Stimulated activated naive CD4-positive, alpha-beta T cell (primary cell): ENCODE measurements at regions not wholly inside any gene's neighbourhood (a gene's known extent, or its start where the extent isn't known, plus 50 kb on each side); places are given as distances from the start of the nearest gene placed in this dataset.

ENCODE experiments used
- DNase-seq, 6 experiments: peaks; one replicate each; lab custom pipeline; 2025; lab: John Stamatoyannopoulos, UW

DNA sequence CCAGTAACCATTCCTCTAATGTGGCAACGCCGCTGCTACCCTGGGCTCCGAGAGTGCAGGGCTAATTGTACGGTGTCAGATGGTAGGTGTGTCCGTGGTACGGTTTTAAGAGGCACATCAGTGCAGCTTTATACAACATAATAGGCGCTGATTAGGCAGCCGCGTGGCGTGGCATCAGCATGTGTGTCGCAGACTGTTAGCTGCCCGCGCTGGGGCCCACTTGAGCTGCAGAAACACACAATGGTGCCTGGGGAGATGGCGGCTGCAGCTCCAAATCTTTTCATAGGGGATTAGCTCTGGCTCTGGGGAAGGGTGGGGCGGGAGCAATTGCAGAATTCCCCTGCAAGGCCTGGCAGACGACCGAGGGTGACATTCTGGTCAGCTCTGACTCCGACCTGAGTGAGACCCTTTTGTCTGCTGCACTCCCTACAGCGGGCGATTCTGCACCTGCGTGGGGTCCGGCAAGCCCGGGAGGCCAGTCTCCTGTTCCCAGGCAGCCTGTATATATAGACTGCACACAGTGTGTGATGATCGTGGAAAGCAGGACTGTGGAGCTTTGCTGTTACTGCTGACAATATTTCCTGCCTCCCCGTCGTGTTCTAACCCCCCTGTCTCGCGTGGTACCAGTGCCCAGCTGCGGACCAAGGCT, 722.7 kb upstream of the CELF2 start:
- DNase-seq, result no peak

DNA sequence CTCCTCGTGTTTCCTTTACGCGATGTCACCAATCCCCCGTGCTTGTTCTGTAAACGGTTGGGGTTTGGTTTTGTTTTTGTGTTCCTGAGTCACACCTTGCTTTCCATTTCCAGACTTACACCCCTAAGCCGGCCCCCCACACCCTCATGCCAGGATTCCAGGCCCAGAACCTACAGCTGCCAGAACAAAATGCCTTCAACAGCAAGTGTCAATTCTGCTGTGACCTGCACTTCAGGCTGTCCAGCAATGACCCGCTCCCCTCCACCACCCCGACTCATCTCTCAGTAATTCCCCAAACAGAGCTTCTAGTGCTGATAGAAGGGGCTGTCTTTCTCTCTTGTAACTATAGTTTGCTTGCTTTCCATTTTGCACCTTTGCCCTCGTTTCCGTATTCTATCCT, 722.1 kb upstream of the CELF2 start:
- DNase-seq, result no peak

DNA sequence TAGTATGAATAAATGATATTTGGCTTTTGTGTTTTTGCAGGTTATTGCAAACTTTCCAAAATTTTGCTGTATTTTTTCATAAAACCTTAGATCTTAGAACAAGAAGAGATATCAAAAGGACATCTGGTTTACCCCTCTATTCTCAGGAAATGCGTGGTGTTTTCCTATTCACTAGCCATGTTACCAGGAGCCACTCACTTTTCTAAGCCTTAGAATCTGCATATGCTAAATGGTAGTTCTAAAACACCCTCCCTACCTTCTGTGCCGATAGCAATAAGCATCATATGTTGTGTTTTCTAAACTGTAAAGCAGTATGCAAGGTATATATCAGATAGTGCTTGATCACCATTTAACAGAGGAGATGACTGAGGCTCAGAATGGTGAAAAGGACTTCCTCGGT, 715.0 kb upstream of the CELF2 start:
- no peak for DNase-seq

DNA sequence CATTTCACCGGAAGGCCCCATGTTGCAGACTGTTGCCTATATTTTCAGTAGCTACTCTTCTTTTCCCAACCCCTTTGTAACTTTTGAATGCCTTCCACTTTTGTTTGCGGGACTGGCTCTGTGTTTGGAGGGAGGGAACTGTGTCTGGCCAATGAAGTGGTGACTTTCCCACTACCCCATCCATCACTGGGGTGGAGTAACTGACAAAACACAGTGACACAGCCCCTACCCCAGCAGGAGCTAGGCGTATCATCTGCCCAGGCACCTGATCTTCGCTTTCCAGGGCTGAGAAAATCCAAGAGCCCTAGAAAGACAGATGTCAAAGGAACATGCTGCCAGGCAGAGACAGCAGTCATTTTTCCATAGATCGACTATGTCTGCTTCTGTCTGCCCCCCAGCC, 710.6 kb upstream of the CELF2 start:
- no peak for DNase-seq

DNA sequence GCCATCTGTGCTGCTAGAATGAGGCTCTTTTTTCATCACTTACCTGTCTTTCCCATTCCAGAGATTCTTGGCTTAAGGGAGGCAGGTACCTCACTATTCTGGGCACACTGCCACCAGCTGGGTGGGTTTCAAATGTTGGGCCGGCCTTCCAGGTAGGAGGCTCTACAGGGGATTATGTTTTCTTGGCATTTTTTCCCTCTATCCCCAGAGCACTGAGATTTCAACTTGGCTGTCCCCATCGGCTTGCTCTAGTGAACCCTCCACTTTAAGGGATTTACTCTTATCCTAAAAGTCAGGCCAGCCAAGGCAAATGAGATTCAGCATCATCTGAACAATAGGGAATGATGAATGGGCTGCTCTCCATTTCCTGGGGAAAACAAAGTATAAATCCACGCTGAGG, 710.1 kb upstream of the CELF2 start:
- no peak for DNase-seq

DNA sequence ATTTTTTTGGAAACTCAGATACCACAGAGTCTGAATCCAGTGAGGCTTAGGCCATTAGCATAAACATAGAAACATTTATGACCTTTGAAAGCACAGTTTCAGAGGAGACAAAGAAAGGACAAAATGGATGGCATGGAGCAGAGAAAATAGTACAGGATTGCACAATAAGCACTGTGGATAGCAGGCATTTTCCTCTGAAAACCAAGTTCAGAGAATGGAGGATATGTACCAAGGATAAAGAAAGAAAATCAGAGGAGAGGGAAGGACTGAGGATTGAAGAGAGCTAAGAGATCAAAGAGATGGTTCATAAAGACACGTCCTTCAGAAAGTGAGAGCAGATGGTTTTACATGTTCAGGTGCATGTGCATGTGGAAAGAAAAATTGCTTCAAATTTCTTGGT, 707.2 kb upstream of the CELF2 start:
- no peak for DNase-seq

DNA sequence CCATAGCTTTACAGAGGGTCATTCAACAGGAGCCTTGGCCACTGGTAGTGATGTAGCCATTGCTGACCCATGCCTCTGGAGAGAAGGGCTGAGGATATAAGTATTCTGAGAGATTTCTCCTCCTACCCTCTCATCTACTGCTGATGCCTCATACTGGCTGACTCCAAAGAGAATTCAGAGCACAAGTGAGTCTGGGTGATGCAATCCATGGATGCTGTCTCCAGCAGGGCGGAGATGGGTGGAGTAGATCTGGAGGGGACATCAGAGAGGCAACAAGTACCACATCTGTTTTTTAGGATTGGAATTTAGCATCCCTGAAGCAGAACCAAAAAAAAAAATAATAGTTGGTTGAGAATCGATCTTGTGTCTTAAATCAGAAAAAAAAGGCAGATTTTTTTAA, 705.7 kb upstream of the CELF2 start:
- no peak for DNase-seq

DNA sequence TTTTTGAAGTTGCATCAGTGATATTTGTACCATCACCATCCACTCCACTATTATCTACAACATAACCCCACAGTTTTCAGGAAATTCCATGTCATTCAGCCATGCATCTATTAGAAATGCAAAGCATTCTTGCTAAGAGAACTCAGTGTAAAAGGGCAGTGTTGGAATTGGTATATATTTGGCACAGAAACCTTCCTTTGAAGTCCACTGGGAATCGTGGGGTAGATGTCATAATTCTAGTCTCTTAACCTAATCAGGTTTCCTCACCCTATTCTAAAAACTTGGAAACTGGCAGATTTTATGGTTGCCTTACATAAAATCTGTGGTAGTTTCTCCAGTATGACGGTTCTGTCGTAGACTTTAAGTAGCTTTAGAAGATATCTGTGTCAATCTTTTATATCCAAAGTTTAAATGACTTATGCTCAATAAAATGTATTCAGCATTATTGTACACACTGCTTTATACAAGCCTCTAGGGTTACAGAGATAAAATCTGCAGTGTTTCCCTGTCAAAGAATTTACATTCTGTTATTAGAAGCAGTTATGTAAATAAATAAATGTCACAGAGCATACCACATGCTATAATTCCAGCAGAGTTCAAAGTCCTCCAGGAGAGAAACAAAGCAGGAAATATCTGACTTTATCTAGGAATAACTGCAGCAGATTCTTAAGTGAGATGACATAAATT, 704.4 kb upstream of the CELF2 start:
- no peak for DNase-seq

DNA sequence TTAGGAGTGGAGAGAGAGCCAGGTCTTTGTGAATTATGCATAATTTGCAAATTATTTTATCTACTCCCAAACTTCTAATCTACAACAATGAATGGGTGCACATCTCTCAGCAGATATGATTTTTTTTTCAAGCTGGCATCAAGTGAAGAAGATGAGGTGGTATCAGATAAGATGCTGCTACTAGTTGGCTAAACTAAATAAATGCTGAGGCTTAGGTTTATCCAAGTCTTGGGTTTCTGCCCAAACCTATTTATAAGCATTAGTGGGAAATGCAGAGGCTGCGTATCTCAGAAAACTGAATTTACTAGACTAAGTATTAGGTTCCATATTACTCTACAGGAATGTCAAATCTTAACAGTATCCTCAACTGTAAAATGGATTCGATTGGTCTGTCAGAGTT, 703.0 kb upstream of the CELF2 start:
- no peak for DNase-seq

DNA sequence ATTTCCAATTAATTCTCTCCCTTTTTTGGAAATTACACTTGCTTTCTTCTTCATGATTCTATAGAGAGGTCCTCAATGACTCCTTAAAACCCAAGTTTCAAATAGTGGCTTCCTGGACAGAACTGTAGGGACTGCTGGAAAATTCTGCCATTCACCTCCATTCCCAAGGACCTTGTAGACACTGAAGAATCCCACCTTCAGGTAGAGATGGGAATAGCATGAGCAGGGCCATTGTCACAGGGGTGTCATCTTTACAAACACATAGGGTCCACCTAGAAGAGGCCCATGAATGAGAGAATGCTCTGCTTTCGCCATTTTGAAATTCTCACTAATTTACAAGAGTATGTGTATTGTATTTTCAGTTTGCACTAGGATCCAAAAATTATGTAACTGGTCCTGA, 701.7 kb upstream of the CELF2 start:
- DNase-seq, result no peak

DNA sequence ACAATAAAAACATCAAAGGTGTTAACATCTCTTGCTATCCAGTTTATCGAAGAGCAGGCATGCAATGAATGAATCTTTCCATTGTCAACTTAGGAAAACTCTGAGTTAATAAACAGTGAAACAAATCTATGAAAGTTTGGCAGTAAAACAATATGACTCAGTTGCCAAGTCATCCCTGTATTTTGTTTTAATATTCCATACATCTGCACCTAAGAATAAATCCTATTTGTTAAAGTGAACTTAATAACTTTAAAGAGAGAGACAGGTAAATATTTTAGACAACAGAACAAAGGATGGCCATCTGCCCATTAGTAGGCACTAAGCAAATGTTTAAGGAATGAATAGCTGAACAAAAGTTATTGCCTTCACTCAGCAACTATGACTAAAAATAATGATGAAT, 700.5 kb upstream of the CELF2 start:
- DNase-seq, result no peak

DNA sequence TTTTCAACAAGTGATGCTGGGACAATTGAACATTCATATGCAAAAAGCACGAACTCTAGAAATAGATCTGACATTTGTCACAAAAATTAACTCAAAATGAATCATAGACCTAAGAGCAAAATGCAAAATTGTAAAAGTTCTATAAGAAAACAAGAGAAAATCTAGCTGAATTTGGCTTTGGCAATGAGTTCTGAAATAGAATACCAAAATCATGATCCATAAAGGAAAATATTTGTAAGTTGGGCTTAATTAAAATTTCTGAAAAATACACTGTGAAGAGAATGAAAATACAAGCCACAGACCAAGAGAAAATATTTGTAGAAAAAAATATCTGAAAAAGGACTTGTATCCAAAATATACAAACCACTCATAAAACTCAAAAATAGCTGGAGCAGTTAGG, 698.8 kb upstream of the CELF2 start:
- no peak for DNase-seq

DNA sequence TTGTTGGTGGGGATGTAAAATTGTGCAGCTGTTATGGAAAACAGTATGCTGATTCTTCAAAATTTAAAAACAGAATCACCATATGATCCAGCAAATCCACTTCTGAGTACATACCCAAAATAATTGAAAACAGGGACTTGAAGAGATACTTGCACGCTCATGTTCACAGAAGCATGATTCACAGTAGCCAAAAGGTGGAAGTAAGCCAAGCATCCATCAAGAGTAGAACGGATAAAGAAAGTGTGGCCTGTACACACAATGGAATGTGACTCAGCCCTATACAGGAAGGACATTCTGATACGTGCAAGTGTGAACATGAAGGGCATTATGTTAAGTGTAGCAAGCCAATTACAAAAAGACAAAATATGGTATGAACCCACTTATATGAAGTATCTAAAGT, 696.7 kb upstream of the CELF2 start:
- DNase-seq, result no peak

DNA sequence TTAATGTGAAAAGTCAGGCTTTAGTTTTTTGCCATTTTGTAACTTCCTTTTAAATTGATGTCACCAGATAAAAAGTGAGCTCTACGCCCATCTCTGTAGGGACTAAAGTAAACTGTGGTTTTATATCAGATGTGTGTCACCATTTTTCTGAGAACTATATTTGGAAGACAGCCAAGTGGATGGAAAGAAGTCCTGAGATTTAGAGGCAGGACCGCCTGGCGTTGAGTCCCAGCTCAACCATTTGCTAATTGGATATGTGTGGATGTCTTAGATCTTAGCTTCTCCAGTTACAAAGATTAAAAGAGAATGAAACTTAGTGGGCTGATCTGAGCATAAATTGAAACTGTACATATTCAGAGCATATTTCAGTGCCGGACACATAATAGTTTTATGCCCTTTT, 691.6 kb upstream of the CELF2 start:
- DNase-seq, result no peak

DNA sequence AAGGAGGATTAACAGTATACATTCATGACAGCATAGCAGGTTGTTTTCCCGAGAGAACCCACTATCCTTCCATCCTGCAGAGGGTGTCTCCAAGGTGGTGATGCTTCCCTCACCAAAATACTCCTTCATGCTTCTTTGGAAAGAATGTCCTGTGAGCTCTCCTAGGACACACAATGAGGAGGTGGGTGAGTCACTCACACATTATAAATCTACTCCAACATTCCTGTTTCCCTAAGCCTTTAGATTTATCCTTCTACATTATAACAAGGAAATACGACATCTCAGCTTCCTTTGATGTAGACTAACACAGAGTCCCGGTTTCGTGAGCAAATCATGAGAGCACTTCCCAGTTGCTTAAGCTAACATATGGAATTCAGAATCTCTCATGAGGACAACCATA, 689.7 kb upstream of the CELF2 start:
- no peak for DNase-seq

DNA sequence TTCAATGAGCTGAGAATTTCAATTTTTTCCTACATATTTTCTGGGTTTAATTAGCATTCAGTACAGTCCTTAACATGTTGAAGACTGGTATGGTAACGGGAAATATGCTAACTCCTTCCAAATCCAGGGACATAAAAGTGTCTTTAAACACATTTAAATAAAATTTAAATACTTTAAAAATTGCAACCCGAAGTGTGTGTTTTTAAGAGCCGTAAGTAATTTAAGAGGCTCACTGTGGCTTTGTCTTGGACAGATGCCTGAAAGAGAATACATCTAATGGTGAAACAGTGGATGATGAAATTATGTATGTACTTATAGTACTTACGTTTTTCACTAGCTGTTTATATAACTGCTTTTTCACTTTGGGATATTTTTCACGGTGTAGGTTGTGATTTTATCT, 687.3 kb upstream of the CELF2 start:
- no peak for DNase-seq

DNA sequence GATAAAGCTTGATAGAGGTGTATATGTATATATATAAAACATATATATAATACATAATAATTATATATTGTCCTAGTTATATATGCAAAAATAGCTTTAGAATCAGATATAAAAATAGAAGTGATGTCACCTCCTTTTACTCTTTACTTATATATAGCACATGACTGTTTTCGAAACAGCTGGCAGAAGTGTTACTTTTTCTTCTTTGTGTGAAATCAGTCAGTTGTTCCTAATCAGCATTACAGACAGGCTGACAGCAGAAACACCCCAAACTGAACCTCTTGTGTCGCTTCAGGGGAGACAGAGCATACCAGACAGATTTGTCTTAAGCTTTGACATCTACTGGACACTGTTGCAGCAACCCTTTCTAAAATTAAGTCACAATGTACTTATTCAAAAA, 684.9 kb upstream of the CELF2 start:
- no peak for DNase-seq

DNA sequence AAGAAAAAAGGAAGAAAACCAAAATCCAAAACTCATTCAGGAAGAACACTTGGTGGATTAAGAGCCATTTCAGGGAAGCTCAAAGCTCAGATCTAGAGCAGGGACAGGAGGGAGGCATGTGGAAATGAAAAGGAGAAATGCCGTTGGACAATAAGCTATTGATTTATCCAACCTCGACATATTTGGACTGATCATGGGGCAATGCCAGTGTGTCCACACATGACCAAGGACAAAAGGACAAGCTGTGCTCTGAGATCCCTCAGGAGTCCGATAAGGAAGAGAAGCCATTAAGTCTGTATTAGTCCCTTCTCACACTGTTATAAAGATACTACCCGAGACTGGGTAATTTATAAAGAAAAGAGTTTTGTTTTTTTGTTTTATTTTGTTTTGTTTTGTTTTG, 684.0 kb upstream of the CELF2 start:
- DNase-seq, result no peak

DNA sequence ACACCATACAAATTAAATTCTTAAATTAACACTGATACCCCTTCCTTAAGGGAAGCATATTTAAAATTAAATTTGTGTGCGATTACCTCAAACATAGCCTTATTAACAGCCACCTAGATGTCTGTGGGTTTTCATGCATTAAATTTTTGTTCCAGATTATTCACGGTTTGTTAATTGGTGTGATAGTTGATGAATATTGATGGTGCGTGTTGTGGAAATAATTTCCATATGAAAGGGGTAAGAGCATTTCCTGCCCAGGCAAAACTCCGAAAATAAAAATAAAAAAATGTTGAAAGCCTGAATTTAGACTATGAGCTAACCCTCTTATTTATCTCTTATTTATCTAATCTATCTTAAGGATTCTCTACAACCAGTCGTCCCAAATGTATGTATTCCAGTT, 679.3 kb upstream of the CELF2 start:
- no peak for DNase-seq

DNA sequence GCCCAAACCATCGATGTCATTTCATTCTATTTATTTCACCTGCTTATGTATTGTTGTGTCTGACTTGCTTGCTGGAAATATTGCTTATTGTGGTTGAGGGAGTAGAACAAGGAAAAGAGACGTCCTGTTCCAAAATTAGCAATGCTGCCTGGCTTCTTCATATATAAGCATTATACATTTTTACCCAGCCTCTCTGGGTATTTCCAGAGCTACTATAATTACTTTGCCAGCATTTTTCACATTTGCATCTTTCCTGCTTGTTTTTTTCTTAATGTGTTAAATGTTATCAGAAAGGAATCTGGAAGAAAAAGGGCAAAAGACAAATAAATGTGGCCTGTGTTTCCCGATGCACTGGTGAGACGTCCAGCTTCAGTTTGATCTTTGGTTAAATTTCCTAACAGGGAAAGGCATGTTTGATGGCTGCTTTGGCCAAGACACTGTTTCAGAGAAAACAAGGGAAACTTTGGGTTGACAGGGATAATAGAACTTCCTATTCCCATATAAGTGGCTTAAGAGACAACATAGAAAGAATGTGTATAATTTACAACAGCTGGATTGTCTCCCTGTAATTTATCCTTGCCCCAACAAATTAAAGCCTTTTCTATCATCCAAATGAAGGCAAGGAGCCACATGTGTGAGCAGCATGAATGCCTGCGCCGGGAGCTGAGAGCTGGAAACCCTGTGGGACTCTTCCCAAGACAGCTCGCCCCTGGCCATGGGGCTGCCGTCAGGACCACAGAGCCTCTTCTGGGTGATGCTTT, 671.1 kb upstream of the CELF2 start:
- no peak for DNase-seq

DNA sequence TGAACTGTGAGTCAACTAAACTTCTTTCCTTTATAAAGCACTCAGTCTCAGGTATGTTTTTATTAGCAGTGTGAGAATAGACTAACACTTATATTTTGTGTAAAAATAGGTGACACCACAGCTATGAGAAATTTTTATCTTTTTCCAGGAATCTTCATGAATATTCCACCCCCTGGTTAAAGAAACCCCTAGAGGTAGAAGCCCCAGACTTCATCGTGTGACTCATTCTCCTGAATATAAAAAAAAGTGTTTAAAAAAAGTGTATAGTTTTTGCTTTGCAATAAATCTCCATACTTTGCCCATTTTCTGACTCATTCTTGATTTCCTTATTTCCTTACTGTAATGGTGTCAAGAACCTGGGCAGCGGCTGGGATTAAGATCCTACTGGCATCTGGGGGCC, 667.6 kb upstream of the CELF2 start:
- no peak for DNase-seq

DNA sequence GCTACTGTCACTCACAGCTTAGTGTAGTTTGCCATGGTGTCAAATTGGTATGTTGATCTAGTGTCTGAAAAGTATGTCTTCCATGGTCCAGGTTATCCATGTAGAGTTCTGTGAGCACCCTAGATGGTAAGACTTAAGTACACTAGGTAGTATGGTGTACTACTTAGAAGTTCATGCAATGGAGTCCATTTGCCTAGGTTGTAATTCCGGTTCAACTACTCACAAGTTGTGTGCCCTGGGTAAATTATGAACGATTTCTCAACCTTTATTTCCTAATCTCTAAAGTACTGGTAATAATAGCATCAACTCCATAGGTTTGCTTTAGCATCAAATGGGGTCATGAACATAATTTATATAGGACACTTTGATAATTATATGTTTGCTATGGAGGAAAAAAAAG, 666.2 kb upstream of the CELF2 start:
- DNase-seq, result no peak

DNA sequence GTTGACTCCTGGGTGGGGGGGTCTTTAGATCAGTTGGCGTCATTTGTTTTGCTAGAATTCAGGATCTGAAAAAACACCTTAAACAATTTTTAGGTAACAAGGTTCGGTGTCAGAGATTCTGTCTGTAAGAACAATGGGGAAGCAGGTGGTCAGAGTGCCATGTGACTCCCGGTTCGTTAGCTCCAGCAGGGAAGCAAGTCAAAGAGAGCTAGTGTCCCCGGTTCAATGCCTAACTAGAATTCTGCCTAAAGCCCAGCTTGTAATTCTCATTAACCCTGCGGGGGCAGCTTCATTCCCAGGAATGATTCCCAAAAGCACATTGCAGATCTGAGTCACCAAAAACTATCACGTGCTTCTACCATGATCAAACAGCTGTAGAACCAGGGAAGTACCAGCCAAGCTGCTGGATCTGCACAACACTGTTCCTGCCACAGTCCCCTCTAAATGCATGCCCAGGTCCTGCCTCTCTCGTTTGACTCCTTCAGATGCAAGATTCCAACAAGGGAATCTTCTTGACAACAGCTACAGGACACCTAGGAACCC, 664.3 kb upstream of the CELF2 start:
- no peak for DNase-seq
